GM03348 (cell line): ENCODE measurements at regions not wholly inside any gene's neighbourhood (a gene's known extent, or its start where the extent isn't known, plus 50 kb on each side); places are given as distances from the start of the nearest gene placed in this dataset.
"Not testable (repeated sequence)": the region's sequence is repeated elsewhere in the genome, so short reads cannot be mapped to it uniquely, and the experiment has no call there.

Experiments
- DNase-seq: peaks from one replicate; pipeline ENCODE4 v3.0.0; 2012; ENCODE audit warnings: low spot score

- no peak for DNase-seq
These were observed 225.8 kb upstream of the GIMD1 start for GRCh38 chr4:106594291-106594952.

GRCh38 chr4:106588891-106589290 lies 220.3 kb upstream of the GIMD1 start:
- no peak for DNase-seq

- peak; percentile 49 for DNase-seq
These were observed 219.0 kb upstream of the GIMD1 start for GRCh38 chr4:106587558-106587957.

- no peak for DNase-seq
These were observed 217.4 kb upstream of the GIMD1 start for GRCh38 chr4:106585915-106586349.

- DNase-seq: no peak
These were observed 215.9 kb upstream of the GIMD1 start for GRCh38 chr4:106584337-106584989.

- DNase-seq: peak; percentile 73
These were observed 215.0 kb upstream of the GIMD1 start for GRCh38 chr4:106583567-106583966.

GRCh38 chr4:106583108-106583507 lies 214.5 kb upstream of the GIMD1 start:
- no peak for DNase-seq

- no peak for DNase-seq
These were observed 213.5 kb upstream of the GIMD1 start for GRCh38 chr4:106582103-106582502.

GRCh38 chr4:106579236-106579635 lies 210.7 kb upstream of the GIMD1 start:
- DNase-seq: no peak

- peak; percentile 42 for DNase-seq
These were observed 200.8 kb upstream of the GIMD1 start for GRCh38 chr4:106569146-106570031.

- DNase-seq: peak; percentile 10
These were observed 197.1 kb upstream of the GIMD1 start for GRCh38 chr4:106565727-106566126.

- not testable (repeated sequence) for DNase-seq
These were observed 195.1 kb upstream of the GIMD1 start for GRCh38 chr4:106563637-106564036.

GRCh38 chr4:106551724-106552123 lies 183.1 kb upstream of the GIMD1 start:
- DNase-seq: no peak

- DNase-seq: no peak
These were observed 180.0 kb upstream of the GIMD1 start for GRCh38 chr4:106548446-106549044.

GRCh38 chr4:106546370-106546769 lies 177.8 kb upstream of the GIMD1 start:
- no peak for DNase-seq

GRCh38 chr4:106542609-106543008 lies 174.0 kb upstream of the GIMD1 start:
- not testable (repeated sequence) for DNase-seq

- peak; percentile 63 for DNase-seq
These were observed 172.7 kb upstream of the GIMD1 start for GRCh38 chr4:106541253-106541652.

GRCh38 chr4:106530821-106531220 lies 162.2 kb upstream of the GIMD1 start:
- DNase-seq: peak; percentile 50

GRCh38 chr4:106530024-106530361 lies 161.4 kb upstream of the GIMD1 start:
- no peak for DNase-seq

GRCh38 chr4:106529348-106530023 lies 160.9 kb upstream of the GIMD1 start:
- DNase-seq: peak; percentile 52

- DNase-seq: no peak
These were observed 158.7 kb upstream of the GIMD1 start for GRCh38 chr4:106527316-106527715.

GRCh38 chr4:106525425-106525824 lies 156.8 kb upstream of the GIMD1 start:
- not testable (repeated sequence) for DNase-seq
